HG03045 (cell line): ENCODE measurements at regions not wholly inside any gene's neighbourhood (a gene's known extent, or its start where the extent isn't known, plus 50 kb on each side); places are given as distances from the start of the nearest gene placed in this dataset.
"Not testable (repeated sequence)": the region's sequence is repeated elsewhere in the genome, so short reads cannot be mapped to it uniquely, and the experiment has no call there.

Experiments used
- ATAC-seq: cut with Tn5 transposase; IDR thresholded peaks from one replicate; pipeline ENCODE4 v1.9.1; 2021; ENCODE audit warnings: mild to moderate bottlenecking, moderate library complexity; ENCODE audit not compliant: unreplicated experiment

- ATAC-seq: no peak
Measured at GRCh38 chr2:406231-406630, 118.3 kb upstream of the ALKAL2 start.

- no peak for ATAC-seq
Measured at GRCh38 chr2:404581-404980, 116.7 kb upstream of the ALKAL2 start.

GRCh38 chr2:403682-404081, 115.8 kb upstream of the ALKAL2 start:
- no peak for ATAC-seq

- no peak for ATAC-seq
Measured at GRCh38 chr2:402721-403120, 114.8 kb upstream of the ALKAL2 start.

- ATAC-seq: no peak
Measured at GRCh38 chr2:402206-402605, 114.3 kb upstream of the ALKAL2 start.

GRCh38 chr2:401019-401679, 113.3 kb upstream of the ALKAL2 start:
- ATAC-seq: no peak

- no peak for ATAC-seq
Measured at GRCh38 chr2:397926-398325, 110.0 kb upstream of the ALKAL2 start.

GRCh38 chr2:397521-397920, 109.6 kb upstream of the ALKAL2 start:
- ATAC-seq: no peak

GRCh38 chr2:396903-397302, 109.0 kb upstream of the ALKAL2 start:
- ATAC-seq: no peak

- ATAC-seq: no peak
Measured at GRCh38 chr2:395886-396285, 108.0 kb upstream of the ALKAL2 start.

- no peak for ATAC-seq
Measured at GRCh38 chr2:393711-394696, 106.1 kb upstream of the ALKAL2 start.

GRCh38 chr2:392926-393280, 105.0 kb upstream of the ALKAL2 start:
- ATAC-seq: no peak

- ATAC-seq: no peak
Measured at GRCh38 chr2:392181-392925, 104.5 kb upstream of the ALKAL2 start.

- ATAC-seq: no peak
Measured at GRCh38 chr2:391696-392095, 103.8 kb upstream of the ALKAL2 start.

GRCh38 chr2:390959-391358, 103.1 kb upstream of the ALKAL2 start:
- no peak for ATAC-seq

GRCh38 chr2:389985-390384, 102.1 kb upstream of the ALKAL2 start:
- not testable (repeated sequence) for ATAC-seq

GRCh38 chr2:388752-389151, 100.9 kb upstream of the ALKAL2 start:
- ATAC-seq: not testable (repeated sequence)

- ATAC-seq: no peak
Measured at GRCh38 chr2:387980-388421, 100.1 kb upstream of the ALKAL2 start.

GRCh38 chr2:386406-387103, 98.7 kb upstream of the ALKAL2 start:
- no peak for ATAC-seq

- no peak for ATAC-seq
Measured at GRCh38 chr2:385785-386184, 97.9 kb upstream of the ALKAL2 start.

- ATAC-seq: no peak
Measured at GRCh38 chr2:385061-385460, 97.2 kb upstream of the ALKAL2 start.
